ENCODE measurements at regions not wholly inside any gene's neighbourhood (a gene's known extent, or its start where the extent isn't known, plus 50 kb on each side); places are given as distances from the start of the nearest gene placed in this dataset.
"Not testable (repeated sequence)": the region's sequence is repeated elsewhere in the genome, so short reads cannot be mapped to it uniquely, and the experiment has no call there.

DNA sequence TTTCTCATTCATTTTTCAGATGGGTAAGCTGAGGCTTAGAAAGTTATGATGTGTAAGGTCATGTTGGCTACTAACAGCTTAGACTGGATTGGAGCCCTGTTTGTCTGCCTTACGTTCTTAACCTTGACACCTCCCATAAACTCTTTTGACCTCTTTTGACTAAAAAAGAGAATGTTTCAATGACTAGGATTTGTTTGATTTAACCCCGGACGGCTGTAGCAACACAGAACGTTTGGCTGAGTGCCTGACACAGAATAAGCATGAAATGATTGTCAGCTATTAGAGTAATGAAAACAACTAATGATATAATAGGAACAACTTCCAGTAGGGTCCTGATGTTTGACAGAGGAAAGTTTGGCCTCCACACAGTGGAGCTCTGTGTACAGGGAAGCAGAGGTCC, 83.3 kb upstream of the PDZD8 start:
- TF ChIP-seq, protein P1, sequence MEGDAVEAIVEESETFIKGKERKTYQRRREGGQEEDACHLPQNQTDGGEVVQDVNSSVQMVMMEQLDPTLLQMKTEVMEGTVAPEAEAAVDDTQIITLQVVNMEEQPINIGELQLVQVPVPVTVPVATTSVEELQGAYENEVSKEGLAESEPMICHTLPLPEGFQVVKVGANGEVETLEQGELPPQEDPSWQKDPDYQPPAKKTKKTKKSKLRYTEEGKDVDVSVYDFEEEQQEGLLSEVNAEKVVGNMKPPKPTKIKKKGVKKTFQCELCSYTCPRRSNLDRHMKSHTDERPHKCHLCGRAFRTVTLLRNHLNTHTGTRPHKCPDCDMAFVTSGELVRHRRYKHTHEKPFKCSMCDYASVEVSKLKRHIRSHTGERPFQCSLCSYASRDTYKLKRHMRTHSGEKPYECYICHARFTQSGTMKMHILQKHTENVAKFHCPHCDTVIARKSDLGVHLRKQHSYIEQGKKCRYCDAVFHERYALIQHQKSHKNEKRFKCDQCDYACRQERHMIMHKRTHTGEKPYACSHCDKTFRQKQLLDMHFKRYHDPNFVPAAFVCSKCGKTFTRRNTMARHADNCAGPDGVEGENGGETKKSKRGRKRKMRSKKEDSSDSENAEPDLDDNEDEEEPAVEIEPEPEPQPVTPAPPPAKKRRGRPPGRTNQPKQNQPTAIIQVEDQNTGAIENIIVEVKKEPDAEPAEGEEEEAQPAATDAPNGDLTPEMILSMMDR (IDR thresholded peaks at IDR 0.05), result no peak
- no peak for TF ChIP-seq ZFX (IDR thresholded peaks at IDR 0.05; ENCODE audit: borderline replicate concordance)
- no peak overlapping the region for H3K27ac ChIP-seq

DNA sequence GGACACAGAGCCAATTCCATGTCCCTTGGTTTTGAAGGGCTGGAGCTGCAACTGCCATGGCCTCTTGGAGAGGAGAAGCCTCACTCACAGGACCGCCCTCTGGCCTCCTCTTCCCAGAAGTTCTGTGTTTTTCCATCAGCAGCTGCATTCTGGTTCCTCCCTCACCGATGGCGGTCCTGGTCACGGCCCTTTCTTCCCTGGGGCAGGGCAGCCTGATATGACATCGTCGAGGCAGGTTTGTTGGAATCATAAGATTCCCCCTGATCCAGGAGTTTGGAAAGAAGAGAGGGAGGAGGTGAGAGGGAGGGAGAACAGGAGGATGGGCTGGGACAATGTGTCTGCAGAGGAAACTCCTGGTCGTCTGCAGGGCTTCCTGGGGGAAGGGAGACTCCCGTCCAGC, 82.7 kb upstream of the PDZD8 start:
- H3K27ac ChIP-seq, result no peak overlapping the region
- TF ChIP-seq, protein P1 (IDR thresholded peaks at IDR 0.05), result no peak
- TF ChIP-seq ZFX (IDR thresholded peaks at IDR 0.05; ENCODE audit: borderline replicate concordance), result no peak

DNA sequence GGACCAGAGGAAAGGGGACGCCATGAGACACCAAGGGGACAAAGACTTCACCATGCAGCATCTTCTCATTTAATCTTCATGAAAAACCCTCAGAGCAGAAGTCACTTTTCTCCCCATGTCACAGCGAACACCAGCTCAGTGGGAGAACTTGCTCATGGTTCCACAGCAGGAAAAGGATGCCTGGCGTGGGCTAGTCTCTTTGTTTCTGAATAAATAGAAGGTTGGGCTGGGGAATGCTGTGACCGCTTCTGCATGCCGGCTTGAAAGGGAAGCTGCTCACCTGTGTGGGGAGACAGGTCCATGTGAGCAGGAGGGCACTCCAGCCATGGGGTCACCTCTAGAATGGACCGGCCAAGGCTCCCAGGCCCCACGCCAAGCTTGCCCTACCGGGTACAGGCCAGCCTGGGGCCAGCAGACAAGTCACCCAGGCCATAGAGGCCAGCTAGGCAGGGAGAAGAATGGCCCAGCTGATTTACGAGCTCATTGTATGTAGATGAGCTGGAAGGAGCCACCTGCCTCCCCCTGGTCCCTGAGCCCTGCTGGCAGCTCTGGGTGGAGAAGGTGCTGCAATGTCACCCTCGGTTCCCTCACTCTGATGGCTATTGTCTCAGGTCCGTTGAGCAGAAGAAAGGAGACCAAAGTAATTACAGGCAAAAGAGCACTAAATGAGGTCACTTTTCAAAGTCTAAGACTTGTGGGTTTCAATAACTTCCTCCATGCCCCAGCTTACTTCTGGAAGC, 82.0 kb upstream of the PDZD8 start:
- no peak for TF ChIP-seq ZFX (IDR thresholded peaks at IDR 0.05; ENCODE audit: borderline replicate concordance)
- TF ChIP-seq, protein P1 (IDR thresholded peaks at IDR 0.05), result no peak
- H3K27ac ChIP-seq, result no peak overlapping the region

DNA sequence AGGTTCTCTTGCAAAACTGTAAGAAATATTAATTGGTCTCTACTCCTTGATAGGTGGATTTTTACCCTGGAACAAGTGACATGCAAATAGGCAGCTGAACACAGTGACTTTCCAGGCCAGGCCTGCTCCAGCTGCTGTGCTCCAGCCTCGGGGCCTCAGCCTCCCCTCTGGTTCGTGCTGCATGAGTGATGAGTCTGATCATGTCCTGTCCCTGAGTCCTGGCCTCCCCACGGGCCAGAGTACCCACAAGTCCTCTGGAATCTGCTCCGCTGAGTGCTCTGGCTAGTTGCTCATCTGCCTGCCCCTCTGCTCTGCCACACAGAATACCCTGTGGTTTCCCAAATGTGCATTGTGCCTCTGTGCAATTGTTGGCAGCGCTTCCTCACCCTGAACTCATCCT, 80.1 kb upstream of the PDZD8 start:
- H3K27ac ChIP-seq, result no peak overlapping the region
- TF ChIP-seq ZFX (IDR thresholded peaks at IDR 0.05; ENCODE audit: borderline replicate concordance), result no peak
- TF ChIP-seq, protein P1 (IDR thresholded peaks at IDR 0.05), result no peak

DNA sequence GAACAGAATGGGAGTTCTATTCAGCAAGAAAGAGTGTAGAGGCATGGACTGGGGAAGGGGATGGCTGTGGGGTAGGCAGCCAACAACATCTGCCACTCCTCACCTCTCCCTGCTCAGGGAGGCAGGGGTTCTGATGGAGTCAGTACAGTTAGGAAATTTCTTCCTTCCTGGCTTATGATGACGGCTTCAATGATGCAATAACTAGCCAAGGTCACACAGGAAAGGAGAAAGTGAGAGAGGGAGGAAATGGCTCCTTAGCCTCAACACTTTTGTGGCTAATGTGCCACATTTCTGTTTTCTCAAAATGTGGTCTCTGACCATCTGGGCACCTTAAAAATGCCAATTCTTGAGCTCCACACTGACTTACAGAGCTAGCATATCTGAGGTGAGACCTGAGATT, 79.3 kb upstream of the PDZD8 start:
- no peak for TF ChIP-seq ZFX (IDR thresholded peaks at IDR 0.05; ENCODE audit: borderline replicate concordance)
- TF ChIP-seq, protein P1 (IDR thresholded peaks at IDR 0.05), result no peak
- no peak overlapping the region for H3K27ac ChIP-seq

DNA sequence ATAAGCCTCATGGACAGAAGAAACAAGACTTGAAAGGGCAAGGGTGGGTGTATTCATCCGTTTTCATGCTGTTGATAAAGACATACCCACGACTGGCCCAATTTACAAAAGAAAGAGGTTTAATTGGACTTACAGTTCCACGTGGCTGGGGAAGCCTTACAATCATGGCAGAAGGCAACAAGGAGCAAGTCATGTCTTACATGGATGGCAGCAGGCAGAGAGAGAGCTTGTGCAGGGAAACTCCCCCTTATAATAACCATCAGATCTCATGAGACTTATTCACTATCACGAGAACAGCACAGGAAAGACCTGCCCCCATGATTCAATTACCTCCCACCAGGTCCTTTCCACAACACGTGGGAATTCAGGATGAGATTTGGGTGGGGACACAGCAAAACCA, 78.2 kb upstream of the PDZD8 start:
- not testable (repeated sequence) for H3K27ac ChIP-seq

DNA sequence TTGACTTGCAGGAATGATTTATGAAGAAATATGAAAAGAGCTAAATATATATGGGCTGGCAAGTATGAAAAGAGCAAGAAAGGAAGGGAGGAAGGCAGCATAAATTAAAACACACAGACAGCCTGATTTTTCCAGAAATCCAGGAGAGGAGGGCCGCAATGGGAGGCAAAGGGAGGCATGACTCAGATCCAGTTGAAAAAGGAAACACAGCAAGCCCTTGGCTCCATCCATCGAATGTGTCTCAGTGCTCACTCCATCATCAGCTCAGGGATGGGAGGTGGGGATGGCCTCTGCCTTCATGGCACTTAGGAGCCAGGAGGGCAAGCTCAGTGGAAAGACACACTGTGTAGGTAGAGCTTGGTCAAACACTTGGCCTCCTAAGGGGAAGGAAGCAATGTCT, 75.7 kb upstream of the PDZD8 start:
- H3K27ac ChIP-seq, result no peak overlapping the region

More for the DNA sequence above, 75.7 kb upstream of the PDZD8 start:
- TF ChIP-seq, protein P1 (IDR thresholded peaks at IDR 0.05), result no peak

Data from 22Rv1 (cell line).